Dendritic cell treated with granulocyte-macrophage colony-stimulating factor and Interleukin-4, amounts not matched to agents 40 ng/mL and 50 ng/mL, for 4 days (primary cell): ENCODE measurements at regions not wholly inside any gene's neighbourhood (a gene's known extent, or its start where the extent isn't known, plus 50 kb on each side); places are given as distances from the start of the nearest gene placed in this dataset.

Experiments used
- H3K27ac Mint-ChIP-seq: one replicate; pipeline ENCODE4 v1.8.0; 2022; ENCODE audit warnings: mild to moderate bottlenecking, mixed read lengths
- H3K27me3 Mint-ChIP-seq: one replicate; pipeline ENCODE4 v1.8.0; 2022; ENCODE audit warnings: mild to moderate bottlenecking, mixed read lengths
- H3K36me3 Mint-ChIP-seq: one replicate; pipeline ENCODE4 v1.8.0; 2022; ENCODE audit warnings: low read depth, mixed read lengths
- H3K4me1 Mint-ChIP-seq: one replicate; pipeline ENCODE4 v1.8.0; 2022; ENCODE audit warnings: low read depth, mixed read lengths
- H3K4me3 Mint-ChIP-seq: one replicate; pipeline ENCODE4 v1.8.0; 2022; ENCODE audit warnings: mild to moderate bottlenecking, moderate library complexity, mixed read lengths
- H3K9me3 Mint-ChIP-seq: one replicate; pipeline ENCODE4 v1.8.0; 2022; ENCODE audit warnings: mixed read lengths
- intact Hi-C: fragments of 100-400 bp; cut with micrococcal nuclease; formaldehyde crosslinking; loops from one replicate; pipeline ENCODE4 v1.15.0; 2022

DNA sequence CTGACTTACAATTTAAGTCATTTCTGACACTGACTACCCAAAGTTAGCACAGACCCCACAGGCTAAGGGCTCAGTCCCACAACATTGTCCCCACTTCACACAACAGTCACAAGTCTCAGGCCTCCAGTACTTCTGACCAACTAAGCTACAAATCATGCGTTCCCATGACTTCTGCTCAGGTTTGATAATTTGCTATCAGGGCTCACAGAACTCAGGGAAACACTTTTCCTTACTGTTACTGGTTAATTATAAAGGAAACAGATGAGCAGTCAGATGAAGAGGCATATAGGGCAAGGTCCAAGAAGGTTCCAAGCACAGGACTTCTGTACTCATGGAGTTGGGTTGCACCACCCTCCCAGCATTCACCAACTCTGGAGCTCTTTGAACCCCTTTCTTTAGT lies 151.2 kb upstream of the TNR start:
- no peak overlapping the region for H3K4me3 Mint-ChIP-seq
- no peaks in the 10 kb centered on the region for H3K27me3 Mint-ChIP-seq
- H3K27ac Mint-ChIP-seq: no peak overlapping the region
- peaks cover 7% of the 10 kb centered on the region for H3K36me3 Mint-ChIP-seq
- intact Hi-C loops: no loop called here
- peaks cover 5% of the 10 kb centered on the region for H3K9me3 Mint-ChIP-seq
- H3K4me1 Mint-ChIP-seq: no peaks in the 10 kb centered on the region

DNA sequence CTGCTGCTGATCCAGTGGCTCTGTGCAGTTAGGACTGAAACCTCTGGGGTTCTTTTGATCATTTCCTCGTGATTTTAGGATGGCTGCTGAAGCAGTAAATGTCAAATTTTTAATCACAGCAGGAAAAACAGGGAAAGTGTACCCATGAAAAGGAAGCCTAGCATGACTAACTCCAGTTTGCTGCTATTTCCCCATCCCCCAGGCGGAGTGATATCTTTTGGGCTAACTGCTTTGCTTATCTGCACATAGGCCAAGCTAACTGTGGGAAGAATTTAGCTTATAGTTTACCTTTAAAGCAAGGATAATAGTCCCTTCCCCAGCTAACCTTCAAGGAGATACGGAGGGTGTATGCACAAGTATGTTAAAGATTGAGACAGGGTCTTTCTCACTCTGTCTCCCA lies 149.8 kb upstream of the TNR start:
- H3K9me3 Mint-ChIP-seq: peaks cover 5% of the 10 kb centered on the region
- H3K4me3 Mint-ChIP-seq: no peak overlapping the region
- peaks cover 6% of the 10 kb centered on the region for H3K36me3 Mint-ChIP-seq
- no peak overlapping the region for H3K27ac Mint-ChIP-seq
- no peaks in the 10 kb centered on the region for H3K4me1 Mint-ChIP-seq
- H3K27me3 Mint-ChIP-seq: no peaks in the 10 kb centered on the region
- intact Hi-C loops: no loop called here

DNA sequence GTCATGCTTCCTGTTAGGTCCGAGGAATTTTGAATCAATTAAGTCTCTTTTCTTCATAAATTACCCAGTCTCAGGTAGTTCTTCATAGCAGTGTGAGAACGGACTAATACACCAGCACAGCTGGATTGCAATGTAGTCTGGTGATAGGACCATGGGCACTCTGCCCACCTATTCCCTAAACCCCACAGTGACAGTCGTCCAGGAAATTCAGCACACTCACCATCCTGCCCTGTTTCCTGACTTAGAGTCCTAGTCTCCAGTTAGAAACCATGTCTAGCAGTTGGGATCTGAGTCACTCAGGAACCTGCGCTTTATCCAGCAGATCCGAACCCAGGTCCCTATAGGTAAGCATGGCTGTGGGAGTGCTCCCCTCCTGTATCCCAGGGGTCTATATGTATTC lies 149.3 kb upstream of the TNR start:
- intact Hi-C loops: no loop called here

DNA sequence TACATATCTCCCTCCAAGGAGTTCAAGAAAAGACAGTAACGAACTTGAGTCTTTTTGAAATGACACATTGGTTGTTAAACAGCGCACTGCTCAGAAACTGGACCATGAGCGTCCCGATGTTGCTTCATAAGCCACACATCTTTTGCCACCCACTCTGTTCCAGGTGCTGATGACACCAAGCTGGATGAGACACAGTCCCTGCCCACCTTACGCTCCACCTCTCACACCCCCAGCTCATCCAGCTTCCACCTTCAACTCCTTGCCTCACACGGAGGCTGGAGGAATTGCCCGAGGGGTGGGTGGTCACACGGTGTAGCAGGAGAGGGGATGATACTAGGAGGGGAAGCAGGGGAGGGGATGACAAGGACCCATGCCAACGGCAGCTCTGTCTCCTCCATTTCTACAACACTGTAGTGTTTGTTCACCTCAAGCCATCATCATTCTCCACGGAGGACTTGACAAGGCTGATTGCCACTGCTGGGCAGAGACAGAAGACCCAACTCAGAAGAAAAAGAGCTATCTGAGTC lies 148.5 kb upstream of the TNR start:
- H3K27ac Mint-ChIP-seq: no peak overlapping the region
- peaks cover 3% of the 10 kb centered on the region for H3K27me3 Mint-ChIP-seq
- intact Hi-C loops: no loop called here
- H3K9me3 Mint-ChIP-seq: peaks cover 5% of the 10 kb centered on the region
- no peaks in the 10 kb centered on the region for H3K36me3 Mint-ChIP-seq
- H3K4me1 Mint-ChIP-seq: no peaks in the 10 kb centered on the region
- H3K4me3 Mint-ChIP-seq: no peak overlapping the region

More for the DNA sequence above, 149.3 kb upstream of the TNR start:
- Mint-ChIP-seq H3K4me1 (no peaks in the 10 kb centered on the region), H3K27ac (no peak overlapping the region), H3K36me3 (peaks cover 1% of the 10 kb centered on the region), H3K9me3 (peaks cover 5% of the 10 kb centered on the region), H3K4me3 (no peak overlapping the region), H3K27me3 (no peaks in the 10 kb centered on the region)

DNA sequence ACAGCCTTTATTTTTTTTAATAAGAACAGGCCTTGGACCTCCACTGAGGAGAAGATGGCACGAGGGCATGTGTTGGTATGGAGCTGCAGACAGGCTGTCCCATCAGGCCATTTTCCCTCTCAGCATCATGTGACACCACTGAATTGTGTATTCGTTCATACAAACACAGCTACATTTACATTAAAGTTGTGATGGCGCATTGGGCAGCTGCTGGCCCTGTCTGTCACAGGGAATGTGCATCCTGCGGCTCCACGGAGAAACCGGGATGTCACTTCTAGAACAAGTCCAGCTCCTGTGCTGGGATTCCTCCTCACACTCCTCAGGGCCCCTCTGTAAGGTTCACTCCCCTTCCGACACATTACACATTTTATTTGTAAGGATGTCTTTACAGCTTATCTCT lies 147.6 kb upstream of the TNR start:
- H3K4me1 Mint-ChIP-seq: no peaks in the 10 kb centered on the region
- peaks cover 5% of the 10 kb centered on the region for H3K9me3 Mint-ChIP-seq
- no peak overlapping the region for H3K27ac Mint-ChIP-seq
- H3K27me3 Mint-ChIP-seq: peaks cover 3% of the 10 kb centered on the region
- no peaks in the 10 kb centered on the region for H3K36me3 Mint-ChIP-seq
- H3K4me3 Mint-ChIP-seq: no peak overlapping the region
- intact Hi-C loops: no loop called here

DNA sequence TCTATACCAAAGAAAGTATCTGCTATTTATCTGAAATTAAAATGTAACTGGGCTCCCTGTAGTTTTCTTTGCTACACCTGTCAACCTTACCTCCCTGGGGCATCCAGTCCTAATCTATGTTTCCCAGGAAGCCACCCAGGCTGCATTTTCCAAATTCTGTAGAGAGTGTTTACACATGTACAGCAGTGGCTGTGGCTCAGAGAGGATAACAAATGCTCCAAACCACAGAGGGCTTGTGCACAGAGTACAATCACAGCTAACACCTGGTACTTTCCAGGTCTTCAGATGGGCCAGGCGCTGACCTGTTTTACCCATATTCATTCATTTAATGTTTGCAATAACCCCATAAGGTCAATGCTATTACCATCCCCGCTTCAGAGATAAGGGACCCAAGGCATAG lies 146.5 kb upstream of the TNR start:
- peaks cover 5% of the 10 kb centered on the region for H3K9me3 Mint-ChIP-seq
- H3K27ac Mint-ChIP-seq: no peak overlapping the region
- H3K27me3 Mint-ChIP-seq: peaks cover 3% of the 10 kb centered on the region
- no peaks in the 10 kb centered on the region for H3K4me1 Mint-ChIP-seq
- intact Hi-C loops: loop anchor here (5.0 kb wide), 1 partner anchor 413 kb away; no protein-coding TSS in a partner anchor
- no peak overlapping the region for H3K4me3 Mint-ChIP-seq
- H3K36me3 Mint-ChIP-seq: no peaks in the 10 kb centered on the region

DNA sequence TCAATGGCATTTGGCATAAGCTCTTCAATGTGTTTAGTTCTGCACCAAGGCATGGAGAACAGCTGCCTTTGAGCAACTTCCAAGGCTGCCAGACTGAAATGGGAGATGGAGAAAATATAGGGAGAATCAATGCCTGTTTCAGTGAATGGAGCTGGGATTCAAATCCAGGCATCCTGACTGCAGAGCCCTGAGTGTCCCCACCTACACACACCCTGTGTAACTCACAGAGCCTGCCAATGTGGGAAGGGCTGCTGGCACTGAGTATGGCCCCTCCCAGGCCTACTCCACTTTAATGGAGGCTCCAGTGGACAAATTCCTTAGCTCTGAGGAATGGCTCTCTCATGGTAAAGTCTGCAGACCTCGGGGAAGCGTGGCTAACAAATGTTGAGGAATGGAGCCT lies 145.6 kb upstream of the TNR start:
- intact Hi-C loops: loop anchor here (5.0 kb wide), 1 partner anchor 412 kb away; no protein-coding TSS in a partner anchor
- Mint-ChIP-seq H3K4me1 (no peaks in the 10 kb centered on the region), H3K36me3 (no peaks in the 10 kb centered on the region), H3K4me3 (no peak overlapping the region), H3K27me3 (peaks cover 3% of the 10 kb centered on the region), H3K27ac (no peak overlapping the region), H3K9me3 (peaks cover 5% of the 10 kb centered on the region)

DNA sequence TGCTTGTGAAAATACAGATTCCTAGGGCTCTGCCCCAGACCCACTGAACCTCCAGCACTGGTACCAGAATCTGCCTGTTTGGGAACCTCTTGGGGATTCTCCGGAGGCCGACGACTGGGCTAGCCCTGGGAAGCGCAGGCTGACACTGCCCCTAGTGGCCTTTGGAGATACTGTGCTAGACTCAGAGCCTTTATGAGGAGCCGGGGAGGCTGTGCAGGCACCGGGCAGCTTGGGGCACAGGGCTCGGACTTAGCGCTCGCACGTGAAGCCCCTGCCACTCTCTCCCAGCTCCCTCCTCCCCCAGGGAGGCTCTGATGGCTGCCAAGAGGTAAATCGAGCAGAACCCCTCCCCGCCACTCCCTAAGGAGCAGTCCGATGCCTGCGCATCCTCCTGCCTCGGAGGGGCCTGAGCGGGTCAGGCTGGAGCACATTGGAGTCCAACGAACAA lies 144.6 kb upstream of the TNR start:
- peaks cover 5% of the 10 kb centered on the region for H3K9me3 Mint-ChIP-seq
- H3K27ac Mint-ChIP-seq: no peak overlapping the region
- intact Hi-C loops: loop anchor here (5.0 kb wide), 1 partner anchor 411 kb away; no protein-coding TSS in a partner anchor
- H3K4me1 Mint-ChIP-seq: no peaks in the 10 kb centered on the region
- no peaks in the 10 kb centered on the region for H3K36me3 Mint-ChIP-seq
- H3K4me3 Mint-ChIP-seq: no peak overlapping the region
- H3K27me3 Mint-ChIP-seq: peaks cover 3% of the 10 kb centered on the region

DNA sequence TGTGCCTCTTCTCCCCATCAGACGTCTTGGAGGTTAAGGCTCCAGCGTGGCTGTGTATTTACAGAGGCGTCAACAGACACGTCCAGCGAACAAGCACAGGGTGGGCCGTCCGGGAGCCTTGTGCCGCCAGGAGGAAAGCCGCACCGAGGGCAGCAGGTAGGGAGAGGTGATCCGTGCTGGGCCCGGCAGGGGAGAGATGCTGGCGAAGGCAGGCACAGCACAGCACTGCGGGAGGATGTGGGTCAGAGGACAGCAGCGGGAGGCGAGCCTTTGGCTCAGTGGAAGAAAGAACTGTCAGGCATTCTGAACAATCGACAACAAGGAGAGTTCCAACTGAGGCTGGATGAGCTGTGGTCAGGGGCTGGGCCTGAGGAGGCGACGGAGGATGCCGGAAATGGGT lies 144.1 kb upstream of the TNR start:
- Mint-ChIP-seq H3K27ac (no peak overlapping the region), H3K27me3 (peaks cover 3% of the 10 kb centered on the region), H3K9me3 (peaks cover 2% of the 10 kb centered on the region), H3K4me3 (no peak overlapping the region), H3K36me3 (no peaks in the 10 kb centered on the region), H3K4me1 (no peaks in the 10 kb centered on the region)
- intact Hi-C loops: loop anchor here (5.0 kb wide), 1 partner anchor 410 kb away; no protein-coding TSS in a partner anchor

DNA sequence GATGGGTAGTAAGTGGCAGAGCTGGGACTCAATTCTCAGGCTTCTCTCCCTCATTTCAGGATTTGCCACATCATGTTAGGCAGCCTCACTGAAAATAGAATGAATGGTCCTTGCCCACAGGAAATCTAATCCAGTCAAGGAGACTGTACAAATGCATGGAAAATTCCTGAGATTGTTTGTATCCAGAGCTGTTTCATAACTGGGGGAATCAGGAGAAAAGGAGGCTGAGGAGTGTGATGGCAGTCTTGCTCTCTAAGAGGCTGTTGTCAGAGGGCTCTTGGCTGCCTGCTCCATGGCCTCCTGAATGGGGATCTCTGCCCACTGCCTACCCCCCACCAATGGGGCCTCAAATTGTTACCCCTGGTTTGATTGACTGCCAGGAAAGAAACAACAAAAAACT lies 141.9 kb upstream of the TNR start:
- H3K27me3 Mint-ChIP-seq: peaks cover 4% of the 10 kb centered on the region
- no peaks in the 10 kb centered on the region for H3K9me3 Mint-ChIP-seq
- H3K27ac Mint-ChIP-seq: no peak overlapping the region
- intact Hi-C loops: loop anchor here (5.0 kb wide), 1 partner anchor 408 kb away; no protein-coding TSS in a partner anchor
- H3K4me1 Mint-ChIP-seq: no peaks in the 10 kb centered on the region
- H3K4me3 Mint-ChIP-seq: no peak overlapping the region
- H3K36me3 Mint-ChIP-seq: no peaks in the 10 kb centered on the region

DNA sequence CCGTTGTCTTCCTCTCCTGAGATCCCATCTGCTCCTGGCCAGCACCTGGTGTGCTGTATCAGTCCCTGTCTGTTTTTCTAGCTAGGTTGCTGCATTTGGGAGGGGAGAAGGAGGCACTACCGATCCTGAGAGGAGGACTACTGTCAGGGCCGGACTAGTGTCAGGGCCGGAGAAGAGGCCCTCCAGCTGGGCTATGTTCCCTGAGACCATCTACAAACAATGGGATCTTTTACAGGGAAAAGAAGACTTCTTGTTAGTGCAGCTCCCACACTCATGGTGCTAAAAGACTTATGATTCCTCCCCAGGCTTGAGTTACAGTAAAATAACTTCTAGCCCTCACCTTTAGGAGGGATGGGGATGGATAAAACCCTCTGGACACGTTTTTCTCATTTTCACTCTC lies 141.0 kb upstream of the TNR start:
- Mint-ChIP-seq H3K4me1 (no peaks in the 10 kb centered on the region), H3K9me3 (no peaks in the 10 kb centered on the region), H3K4me3 (no peak overlapping the region), H3K27ac (no peak overlapping the region), H3K36me3 (no peaks in the 10 kb centered on the region), H3K27me3 (peaks cover 4% of the 10 kb centered on the region)
- intact Hi-C loops: no loop called here

DNA sequence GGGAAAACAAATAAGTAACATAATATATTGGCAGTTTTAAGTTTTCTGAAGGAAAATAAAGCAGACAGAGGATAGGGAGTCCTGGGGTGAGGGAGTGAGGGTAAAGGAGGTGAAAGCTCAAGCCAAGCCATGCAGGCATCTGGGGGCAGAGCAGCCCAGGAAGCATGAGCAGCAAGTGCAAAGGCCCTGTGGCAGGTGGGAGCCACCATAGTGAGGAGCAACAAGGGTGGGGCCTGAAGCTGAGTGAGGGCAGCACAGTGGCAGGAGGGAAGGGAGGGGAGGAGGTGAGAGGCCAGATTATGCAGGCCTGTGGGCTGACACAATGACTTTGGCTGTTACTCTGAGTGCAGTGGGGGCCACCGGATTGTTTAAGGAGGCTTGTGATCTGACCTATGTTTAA lies 138.8 kb upstream of the TNR start:
- H3K27ac Mint-ChIP-seq: no peak overlapping the region
- peaks cover 1% of the 10 kb centered on the region for H3K27me3 Mint-ChIP-seq
- no peaks in the 10 kb centered on the region for H3K36me3 Mint-ChIP-seq
- intact Hi-C loops: no loop called here
- no peaks in the 10 kb centered on the region for H3K4me1 Mint-ChIP-seq
- H3K9me3 Mint-ChIP-seq: no peaks in the 10 kb centered on the region
- H3K4me3 Mint-ChIP-seq: no peak overlapping the region

DNA sequence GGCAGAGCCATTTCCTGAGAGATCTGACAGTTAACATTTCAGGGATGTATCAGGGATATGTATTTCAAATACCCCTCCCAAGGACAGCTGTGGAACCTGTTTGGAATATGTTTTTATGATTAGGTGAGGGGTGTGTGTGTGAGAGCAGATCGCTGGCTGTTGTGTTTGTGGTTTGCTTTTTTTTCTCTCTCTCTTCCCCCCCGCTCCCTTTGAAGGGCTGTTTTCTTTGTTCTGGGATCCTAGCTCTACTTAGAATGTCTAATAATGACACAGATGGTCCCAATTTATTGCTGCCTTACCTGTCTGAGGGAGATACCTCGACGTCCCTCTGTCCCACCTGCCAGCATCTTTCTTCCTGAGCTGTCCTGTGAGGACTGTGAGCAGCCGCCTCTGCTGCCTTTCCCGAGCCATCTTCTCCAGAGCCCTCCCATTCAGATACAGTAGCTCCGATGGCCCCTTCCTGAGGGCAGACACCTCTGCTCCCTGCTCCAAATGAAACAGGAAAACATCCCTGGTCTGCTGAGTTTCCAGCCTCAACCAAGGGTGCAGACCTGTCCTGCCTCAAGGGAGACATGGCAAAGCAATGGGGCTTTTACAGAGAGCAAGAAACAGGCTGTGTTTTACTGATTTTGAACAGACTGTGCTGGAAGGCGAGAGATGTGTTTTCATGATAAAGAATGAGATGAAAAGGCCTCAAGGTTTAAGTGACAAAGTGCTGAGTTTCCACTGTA lies 138.0 kb upstream of the TNR start:
- Mint-ChIP-seq H3K36me3 (no peaks in the 10 kb centered on the region), H3K9me3 (no peaks in the 10 kb centered on the region), H3K4me1 (no peaks in the 10 kb centered on the region), H3K4me3 (no peak overlapping the region), H3K27ac (no peak overlapping the region), H3K27me3 (peaks cover 1% of the 10 kb centered on the region)
- intact Hi-C loops: no loop called here

DNA sequence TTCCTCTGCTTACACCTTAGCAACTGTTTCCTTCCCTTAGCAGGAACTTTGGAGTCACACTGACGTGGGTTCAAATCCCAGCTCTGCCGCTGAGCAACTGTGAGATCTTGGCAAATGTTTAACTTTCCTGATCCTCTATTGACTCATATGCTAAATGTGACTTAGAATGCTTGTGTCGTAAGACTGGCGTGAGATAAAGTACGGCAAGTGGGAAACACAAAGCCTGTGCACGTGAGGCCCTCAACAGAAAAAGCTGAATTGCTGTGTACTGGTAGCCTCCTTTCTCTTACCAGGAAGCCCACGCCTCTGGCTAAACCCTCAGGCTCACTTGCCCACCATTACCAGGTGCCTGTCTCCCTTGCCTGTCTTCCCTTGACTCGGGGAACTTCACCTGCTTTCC lies 135.4 kb upstream of the TNR start:
- H3K36me3 Mint-ChIP-seq: no peaks in the 10 kb centered on the region
- H3K27ac Mint-ChIP-seq: no peak overlapping the region

More for the DNA sequence above, 135.4 kb upstream of the TNR start:
- H3K4me3 Mint-ChIP-seq: no peak overlapping the region
- H3K9me3 Mint-ChIP-seq: no peaks in the 10 kb centered on the region
- intact Hi-C loops: no loop called here
- H3K27me3 Mint-ChIP-seq: peaks cover 1% of the 10 kb centered on the region
- no peaks in the 10 kb centered on the region for H3K4me1 Mint-ChIP-seq
